A549 (cell line): ENCODE measurements at regions not wholly inside any gene's neighbourhood (a gene's known extent, or its start where the extent isn't known, plus 50 kb on each side); places are given as distances from the start of the nearest gene placed in this dataset.

Experiments
- EHMT2 ChIP-seq: fragments of 200-600 bp; sonication (generic); IDR thresholded peaks from 2 replicates; pipeline ENCODE4 v1.6.1; 2016; ENCODE audit warnings: antibody characterized with exemption, low read depth, mild to moderate bottlenecking, moderate library complexity
- JUNB ChIP-seq: fragments of >200 bp; sonication (Bioruptor Twin); formaldehyde crosslinking; IDR thresholded peaks from 2 replicates; pipeline ENCODE4 v1.6.1; 2016
- NR3C1 ChIP-seq: fragments of >200 bp; sonication (Bioruptor Twin); formaldehyde crosslinking; IDR thresholded peaks from 3 replicates; pipeline ENCODE4 v1.6.1; 2017
- SMC3 ChIP-seq: fragments of >200 bp; sonication (Bioruptor Twin); formaldehyde crosslinking; IDR thresholded peaks from 3 replicates; pipeline ENCODE4 v1.6.1; 2018; ENCODE audit warnings: inconsistent platforms
- TF ChIP-seq, protein P1 (sequence below): fragments of 200-600 bp; sonication (generic); IDR thresholded peaks from 2 replicates; pipeline ENCODE4 v1.6.1; 2016; ENCODE audit warnings: antibody characterized with exemption, mild to moderate bottlenecking, moderate library complexity
- TF ChIP-seq, protein P2 (sequence below): fragments of 450-650 bp; IDR thresholded peaks from 2 replicates; pipeline ENCODE4 v1.6.1; 2014; ENCODE audit warnings: antibody characterized with exemption

DNA sequence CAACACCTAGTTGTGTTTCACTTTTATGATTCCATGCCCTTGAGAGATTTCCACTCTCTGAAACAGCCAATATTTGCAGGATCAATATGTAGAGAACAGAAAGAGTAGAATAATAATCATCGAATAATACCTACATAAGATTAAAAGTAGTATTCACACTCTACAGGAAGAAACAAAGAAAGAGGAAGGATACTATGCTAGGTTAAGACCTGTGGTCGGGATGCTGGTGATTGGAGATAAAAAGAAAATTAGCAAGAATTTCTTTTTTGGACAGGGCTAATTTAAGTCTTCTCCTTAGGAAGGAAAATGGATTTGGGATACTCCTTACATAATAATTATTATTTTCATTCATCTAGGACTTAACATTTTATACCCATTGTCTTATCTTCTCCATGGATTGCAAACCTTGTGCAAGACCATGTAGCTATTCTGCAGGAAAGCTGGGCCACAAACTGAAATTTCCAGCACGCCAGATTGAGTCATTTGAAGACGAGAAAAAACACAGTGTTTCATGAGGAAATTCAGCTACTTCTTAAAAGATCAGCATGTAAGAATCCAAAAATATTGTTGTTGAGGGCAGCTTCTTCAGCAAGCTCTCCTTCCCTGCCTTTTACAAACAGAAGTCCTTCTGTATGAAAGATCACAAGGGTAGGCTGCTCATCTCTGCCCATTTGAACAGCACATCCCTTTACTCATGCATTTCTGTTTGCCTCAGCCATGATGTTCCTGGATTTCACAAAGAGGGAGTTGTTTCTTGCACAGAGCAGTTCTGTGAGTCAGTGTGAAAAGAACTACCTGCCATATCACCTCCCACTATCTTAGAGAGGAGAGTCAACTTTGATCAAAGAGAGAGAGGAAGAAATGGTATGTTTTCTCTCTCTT lies 90.7 kb downstream of the FAM76B start:
- TF ChIP-seq EHMT2: no peak
- TF ChIP-seq SMC3: no peak
- TF ChIP-seq NR3C1: no peak
- TF ChIP-seq, protein P1, sequence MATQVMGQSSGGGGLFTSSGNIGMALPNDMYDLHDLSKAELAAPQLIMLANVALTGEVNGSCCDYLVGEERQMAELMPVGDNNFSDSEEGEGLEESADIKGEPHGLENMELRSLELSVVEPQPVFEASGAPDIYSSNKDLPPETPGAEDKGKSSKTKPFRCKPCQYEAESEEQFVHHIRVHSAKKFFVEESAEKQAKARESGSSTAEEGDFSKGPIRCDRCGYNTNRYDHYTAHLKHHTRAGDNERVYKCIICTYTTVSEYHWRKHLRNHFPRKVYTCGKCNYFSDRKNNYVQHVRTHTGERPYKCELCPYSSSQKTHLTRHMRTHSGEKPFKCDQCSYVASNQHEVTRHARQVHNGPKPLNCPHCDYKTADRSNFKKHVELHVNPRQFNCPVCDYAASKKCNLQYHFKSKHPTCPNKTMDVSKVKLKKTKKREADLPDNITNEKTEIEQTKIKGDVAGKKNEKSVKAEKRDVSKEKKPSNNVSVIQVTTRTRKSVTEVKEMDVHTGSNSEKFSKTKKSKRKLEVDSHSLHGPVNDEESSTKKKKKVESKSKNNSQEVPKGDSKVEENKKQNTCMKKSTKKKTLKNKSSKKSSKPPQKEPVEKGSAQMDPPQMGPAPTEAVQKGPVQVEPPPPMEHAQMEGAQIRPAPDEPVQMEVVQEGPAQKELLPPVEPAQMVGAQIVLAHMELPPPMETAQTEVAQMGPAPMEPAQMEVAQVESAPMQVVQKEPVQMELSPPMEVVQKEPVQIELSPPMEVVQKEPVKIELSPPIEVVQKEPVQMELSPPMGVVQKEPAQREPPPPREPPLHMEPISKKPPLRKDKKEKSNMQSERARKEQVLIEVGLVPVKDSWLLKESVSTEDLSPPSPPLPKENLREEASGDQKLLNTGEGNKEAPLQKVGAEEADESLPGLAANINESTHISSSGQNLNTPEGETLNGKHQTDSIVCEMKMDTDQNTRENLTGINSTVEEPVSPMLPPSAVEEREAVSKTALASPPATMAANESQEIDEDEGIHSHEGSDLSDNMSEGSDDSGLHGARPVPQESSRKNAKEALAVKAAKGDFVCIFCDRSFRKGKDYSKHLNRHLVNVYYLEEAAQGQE: no peak
- no peak for TF ChIP-seq JUNB
- TF ChIP-seq, protein P2, sequence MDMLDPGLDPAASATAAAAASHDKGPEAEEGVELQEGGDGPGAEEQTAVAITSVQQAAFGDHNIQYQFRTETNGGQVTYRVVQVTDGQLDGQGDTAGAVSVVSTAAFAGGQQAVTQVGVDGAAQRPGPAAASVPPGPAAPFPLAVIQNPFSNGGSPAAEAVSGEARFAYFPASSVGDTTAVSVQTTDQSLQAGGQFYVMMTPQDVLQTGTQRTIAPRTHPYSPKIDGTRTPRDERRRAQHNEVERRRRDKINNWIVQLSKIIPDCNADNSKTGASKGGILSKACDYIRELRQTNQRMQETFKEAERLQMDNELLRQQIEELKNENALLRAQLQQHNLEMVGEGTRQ: no peak
